AG04449 (cell line): ENCODE measurements at regions not wholly inside any gene's neighbourhood (a gene's known extent, or its start where the extent isn't known, plus 50 kb on each side); places are given as distances from the start of the nearest gene placed in this dataset.
"Not testable (repeated sequence)": the region's sequence is repeated elsewhere in the genome, so short reads cannot be mapped to it uniquely, and the experiment has no call there.

Experiments
- CTCF ChIA-PET: fragments of 350-600 bp; formaldehyde crosslinking; extraction: SDS; loops from one replicate; lab custom pipeline; 2021; ENCODE audit warnings: antibody characterized with exemption; lab: Yijun Ruan, JAX
- POLR2A ChIA-PET: fragments of 400-600, 350-600 bp; formaldehyde crosslinking; extraction: SDS; loops from one replicate; lab custom pipeline; 2020; ENCODE audit warnings: antibody characterized with exemption, inconsistent platforms; lab: Yijun Ruan, JAX
- DNase-seq: peaks from one replicate; pipeline ENCODE4 v3.0.0-alpha.2; 2010; ENCODE audit warnings: low read depth, low spot score
- H3K4me3 ChIP-seq: 2 replicates; pipeline ENCODE4 v1.5.1; 2011; ENCODE audit warnings: low read depth, mild to moderate bottlenecking, control low read depth, low read length
- CTCF ChIP-seq: IDR thresholded peaks from one replicate; pipeline ENCODE4 v1.5.1; 2011; ENCODE audit warnings: mild to moderate bottlenecking, moderate library complexity, low read length, control low read depth, inconsistent platforms; ENCODE audit not compliant: insufficient read depth; ENCODE audit errors: missing control alignments

GRCh38 chr4:140223056-140223810 lies 69.2 kb upstream of the MAML3 start:
- no peak for TF ChIP-seq CTCF
- ChIA-PET CTCF (no interaction called here), POLR2A (no interaction called here)
- no peak for DNase-seq
- H3K4me3 ChIP-seq, result no peak overlapping the region

- no peak for TF ChIP-seq CTCF
- POLR2A ChIA-PET, result interaction anchor here (0.7 kb wide), 1 partner anchor 354 kb away, joined by 4 read pairs; no protein-coding TSS in a partner anchor
These were observed 68.2 kb upstream of the MAML3 start for GRCh38 chr4:140222171-140222570.

GRCh38 chr4:140220058-140220457 lies 66.1 kb upstream of the MAML3 start:
- ChIA-PET CTCF (no interaction called here), POLR2A (no interaction called here)
- TF ChIP-seq CTCF, result no peak
- DNase-seq, result no peak
- H3K4me3 ChIP-seq, result no peak overlapping the region

More at GRCh38 chr4:140222171-140222570, 68.2 kb upstream of the MAML3 start:
- no peak overlapping the region for H3K4me3 ChIP-seq
- CTCF ChIA-PET, result interaction anchor here (0.9 kb wide), 1 partner anchor 10 kb away, joined by 3 read pairs; no protein-coding TSS in a partner anchor
- DNase-seq, result no peak

- CTCF ChIA-PET, result no interaction called here
- no peak for TF ChIP-seq CTCF
- no peak for DNase-seq
- POLR2A ChIA-PET, result no interaction called here
- no peak overlapping the region for H3K4me3 ChIP-seq
These were observed 65.6 kb upstream of the MAML3 start for GRCh38 chr4:140219567-140219966.

GRCh38 chr4:140219070-140219469 lies 65.1 kb upstream of the MAML3 start:
- H3K4me3 ChIP-seq, CTCF ChIA-PET, DNase-seq, POLR2A ChIA-PET: not testable (repeated sequence)

GRCh38 chr4:140213749-140214148 lies 59.8 kb upstream of the MAML3 start:
- no peak for TF ChIP-seq CTCF
- DNase-seq, result no peak
- H3K4me3 ChIP-seq, result no peak overlapping the region
- POLR2A ChIA-PET, result no interaction called here
- CTCF ChIA-PET, result interaction anchor here (1.0 to 1.1 kb wide), 2 partner anchors 21 to 39 kb away, joined by 3 read pairs; no protein-coding TSS in a partner anchor

GRCh38 chr4:140213116-140213515 lies 59.1 kb upstream of the MAML3 start:
- TF ChIP-seq CTCF, result no peak
- no peak overlapping the region for H3K4me3 ChIP-seq
- ChIA-PET CTCF (interaction anchor here (1.0 to 1.1 kb wide), 2 partner anchors 21 to 39 kb away, joined by 3 read pairs; no protein-coding TSS in a partner anchor), POLR2A (no interaction called here)
- DNase-seq, result no peak
